Endothelial cell of hepatic sinusoid (primary cell): ENCODE measurements at regions not wholly inside any gene's neighbourhood (a gene's known extent, or its start where the extent isn't known, plus 50 kb on each side); places are given as distances from the start of the nearest gene placed in this dataset.

Experiments
- in situ Hi-C: cut with HindIII; loops from 2 replicates; pipeline ENCODE4 v1.10.0; 2017; ENCODE audit warnings: low sequenced_read_pairs

DNA sequence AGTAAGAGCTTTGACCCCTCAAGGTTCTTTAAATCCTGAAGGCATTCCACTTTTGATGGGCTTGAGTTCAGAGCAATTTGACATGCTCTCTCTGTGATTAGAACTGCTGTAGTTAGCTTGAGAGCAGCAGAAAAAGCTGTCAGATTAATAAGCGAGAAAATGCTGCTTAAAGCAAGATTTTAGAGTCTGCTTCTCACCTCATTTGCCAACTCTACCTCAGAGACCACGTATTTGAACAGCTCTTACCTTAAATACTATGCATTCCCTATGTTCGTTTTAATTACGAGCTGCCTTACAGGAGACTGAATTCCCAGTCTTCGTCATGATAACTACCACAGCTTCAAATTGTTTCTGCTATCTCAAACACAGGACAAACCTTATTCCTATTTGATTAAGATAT is 253.4 kb downstream of the SLITRK6 start:
- in situ Hi-C loops, result no loop called here

DNA sequence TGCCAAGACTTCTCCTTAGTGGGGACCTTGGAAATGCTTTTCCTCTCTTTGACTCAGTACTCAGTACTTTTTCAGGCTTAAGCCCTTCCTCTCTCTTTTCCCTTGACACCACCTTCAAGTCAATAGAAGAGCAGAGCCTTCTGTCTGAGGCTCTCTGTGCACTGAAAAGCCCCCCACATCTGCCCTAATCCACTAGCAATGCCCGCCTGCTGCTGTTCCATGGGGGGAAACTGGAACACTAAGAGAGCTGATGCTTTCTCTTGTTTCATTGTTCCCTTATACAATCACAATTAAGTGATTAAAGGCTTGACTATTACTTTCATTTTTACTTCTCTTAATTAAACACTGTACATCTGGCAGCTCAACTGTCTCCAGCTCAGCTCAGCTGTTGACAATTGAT is 254.5 kb downstream of the SLITRK6 start:
- in situ Hi-C loops, result no loop called here

DNA sequence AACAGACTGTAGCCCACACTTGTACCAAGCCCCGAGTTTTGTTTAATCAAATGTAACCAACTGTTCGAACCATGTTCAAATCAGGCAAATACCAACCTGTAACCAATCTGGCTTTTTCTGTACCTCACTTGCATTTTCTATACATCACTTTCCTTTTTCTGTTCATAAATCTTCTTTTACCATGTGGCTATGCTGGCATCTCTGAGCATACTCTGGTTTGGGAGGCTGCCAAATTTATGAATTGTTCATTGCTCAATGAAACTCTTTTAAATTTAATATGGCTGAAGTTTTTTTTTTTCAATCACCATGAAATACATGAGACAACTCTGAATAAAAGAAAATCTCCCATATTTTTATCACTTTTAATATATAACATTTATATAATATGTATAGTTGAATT is 256.1 kb downstream of the SLITRK6 start:
- in situ Hi-C loops, result no loop called here

DNA sequence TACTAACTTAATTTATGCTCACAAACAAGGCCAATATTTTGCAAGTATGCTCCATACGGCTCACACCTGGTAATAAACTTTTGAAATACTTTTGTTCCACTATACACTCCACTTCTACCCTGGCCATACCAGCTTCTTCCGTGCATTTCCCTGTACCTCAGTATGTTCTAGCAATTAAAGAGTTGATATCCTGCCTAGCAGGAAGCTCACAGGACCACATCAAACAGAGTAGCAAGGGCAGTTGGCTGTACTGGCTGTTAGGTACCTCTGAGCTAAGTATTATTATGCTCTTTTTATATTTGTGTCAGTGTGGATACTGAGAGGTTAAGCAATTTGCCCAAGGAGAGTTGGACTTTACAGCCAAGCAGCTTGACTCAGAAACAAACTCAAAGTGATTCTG is 257.7 kb downstream of the SLITRK6 start:
- in situ Hi-C loops, result no loop called here

DNA sequence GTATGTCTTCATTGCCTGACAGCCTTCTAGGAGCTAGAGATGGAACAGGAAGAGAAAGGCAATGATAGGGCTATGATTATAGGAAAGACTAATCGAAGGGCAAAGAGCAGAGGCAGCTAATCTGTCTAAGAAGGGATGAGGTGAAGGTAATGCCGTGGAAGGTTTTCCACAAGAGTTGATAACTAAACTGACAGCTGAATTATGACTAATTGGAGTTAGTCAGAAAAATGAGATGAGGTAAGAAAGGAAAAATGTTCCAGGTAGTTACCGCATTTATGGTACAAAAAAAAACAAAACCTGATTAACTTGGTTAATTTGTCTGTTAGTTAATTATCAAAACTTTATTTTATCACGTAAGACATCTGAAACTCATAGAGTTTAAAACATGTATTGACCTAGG is 260.3 kb downstream of the SLITRK6 start:
- in situ Hi-C loops, result no loop called here

DNA sequence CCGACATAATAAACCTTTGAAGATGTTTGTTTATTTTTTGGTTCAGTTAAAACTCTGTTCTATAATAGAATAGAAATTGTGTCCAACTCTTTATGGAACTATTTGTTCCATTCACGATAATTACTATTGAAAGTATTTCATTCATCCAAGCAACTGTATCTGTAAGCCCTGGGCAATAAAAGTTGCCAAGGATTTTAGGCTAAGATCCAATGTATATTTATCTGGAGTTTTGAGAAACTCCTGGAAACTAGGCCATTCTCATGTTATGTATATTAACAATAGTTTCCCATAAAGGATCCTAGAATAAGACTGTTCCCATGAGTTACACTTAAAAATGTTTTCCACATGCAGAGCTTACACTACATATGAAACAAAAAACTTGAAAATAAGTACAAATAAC is 261.6 kb downstream of the SLITRK6 start:
- in situ Hi-C loops, result no loop called here

DNA sequence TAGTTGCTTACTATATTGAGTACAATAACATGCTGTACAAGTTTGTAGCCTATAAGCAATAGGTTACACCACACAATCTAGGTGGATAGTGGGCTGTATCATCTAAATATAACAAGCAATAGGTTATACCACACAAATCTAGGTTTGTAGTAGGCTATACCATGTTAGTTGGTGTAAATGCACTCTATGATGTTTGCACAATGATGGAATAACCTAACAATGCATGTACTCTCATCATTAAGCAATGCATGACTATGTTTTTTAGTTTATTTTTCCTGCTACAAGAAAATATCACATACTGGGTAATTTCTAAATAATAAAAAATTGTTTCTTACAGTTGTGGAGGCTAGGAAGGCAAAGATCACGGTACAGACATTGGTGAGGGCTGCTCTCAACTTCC is 262.5 kb downstream of the SLITRK6 start:
- in situ Hi-C loops, result no loop called here

DNA sequence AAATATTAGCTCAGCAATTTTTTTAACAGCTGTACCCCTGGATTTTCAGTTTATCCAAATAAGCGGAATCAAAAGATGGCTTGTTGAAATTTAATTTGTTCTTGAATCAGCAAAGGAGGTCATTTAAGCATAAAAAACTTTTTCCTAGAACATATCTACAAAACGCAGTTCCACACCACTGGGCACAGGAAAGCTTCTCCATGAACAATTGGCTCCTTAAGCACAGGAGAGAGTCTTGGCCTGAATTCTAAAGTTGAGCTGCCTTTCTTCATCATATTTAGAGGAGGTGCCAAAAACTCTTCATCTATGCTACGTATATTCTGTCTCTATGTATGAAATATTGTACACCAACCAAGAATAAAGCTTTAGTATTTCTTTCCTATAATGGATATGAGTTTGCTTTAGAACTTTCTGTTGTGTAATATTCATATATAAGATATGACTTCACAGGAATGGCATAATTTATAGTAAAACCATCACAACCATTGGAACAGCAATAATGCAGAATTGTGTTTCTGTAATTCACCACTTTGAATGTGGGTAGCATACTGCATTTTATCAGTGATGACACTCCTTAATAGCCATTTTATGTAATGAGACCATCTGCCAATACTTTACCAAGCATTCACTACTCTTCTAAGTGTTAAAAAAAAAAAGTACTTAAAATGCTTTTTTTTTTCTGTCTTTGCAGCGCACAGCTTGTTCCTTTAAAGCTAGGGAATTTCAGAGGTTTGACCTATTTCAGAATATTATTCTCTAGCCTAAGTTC is 263.7 kb downstream of the SLITRK6 start:
- in situ Hi-C loops, result no loop called here

DNA sequence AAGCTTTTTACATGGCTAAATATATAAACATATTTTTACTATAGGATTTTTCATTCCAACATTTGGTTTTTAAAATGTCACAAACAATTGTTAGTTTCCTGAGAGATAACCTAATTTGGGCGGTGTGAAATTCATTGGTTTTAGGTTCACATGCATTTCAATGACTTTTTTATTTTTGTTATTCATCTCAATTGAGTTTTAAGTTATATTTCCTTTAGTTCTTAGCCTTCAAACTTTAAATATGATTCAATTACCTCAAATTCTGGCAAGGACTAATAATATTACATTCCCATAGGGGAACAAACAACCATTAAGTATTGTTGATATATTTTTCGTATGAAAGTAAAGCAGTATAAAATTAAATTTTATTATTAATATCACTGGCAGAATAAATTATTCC is 265.3 kb downstream of the SLITRK6 start:
- in situ Hi-C loops, result no loop called here

DNA sequence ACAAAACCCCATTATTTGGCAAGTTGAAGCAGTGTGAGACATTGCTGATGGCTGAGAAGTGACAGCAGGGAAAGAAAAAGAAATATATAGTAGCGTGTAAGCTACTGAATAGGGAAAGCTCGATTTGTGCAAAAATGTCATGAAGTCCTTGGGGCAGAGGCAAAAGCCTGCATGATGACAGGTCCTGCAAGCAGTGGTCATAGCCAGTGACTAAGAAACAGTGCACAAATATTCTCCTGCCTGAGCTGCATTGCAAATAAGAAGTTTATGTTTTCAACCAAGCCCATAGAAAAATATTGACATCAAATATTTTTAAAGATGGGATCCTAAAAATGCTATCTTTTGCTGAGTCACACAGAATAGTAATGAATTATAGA is 270.0 kb downstream of the SLITRK6 start:
- in situ Hi-C loops, result no loop called here

DNA sequence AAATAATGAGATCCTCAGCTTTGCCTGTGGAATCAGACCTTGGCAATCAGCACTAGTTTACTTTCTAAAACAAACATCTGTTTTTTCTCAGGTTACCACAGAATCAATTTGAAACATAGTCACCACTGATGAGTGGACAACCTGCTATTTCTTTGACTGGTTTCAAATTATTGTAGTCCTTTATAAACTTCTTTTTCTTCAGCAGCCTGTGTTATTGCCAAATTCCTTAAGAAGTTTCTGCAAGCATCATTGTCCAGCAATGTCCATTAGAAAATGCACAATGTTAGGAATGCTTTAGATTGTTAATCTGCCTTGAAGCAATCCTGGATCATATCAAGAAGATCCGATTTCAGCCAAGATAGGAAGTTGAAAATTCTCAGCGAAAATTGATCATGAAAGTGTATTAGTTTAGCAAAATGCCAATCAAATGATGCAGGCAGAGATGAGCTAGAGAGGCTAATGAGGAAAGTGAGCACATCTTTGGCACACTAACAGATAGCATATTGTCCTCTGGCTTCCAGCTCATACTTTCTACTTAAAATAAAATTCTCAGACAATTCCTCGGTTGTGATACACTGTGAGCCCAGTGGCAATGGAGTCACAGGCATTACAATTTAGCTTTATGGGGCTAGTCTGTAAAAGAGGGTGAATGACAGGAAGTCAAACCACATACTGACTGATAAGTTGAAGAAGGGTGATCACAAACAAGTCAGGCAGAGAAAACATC is 270.6 kb downstream of the SLITRK6 start:
- in situ Hi-C loops, result no loop called here

DNA sequence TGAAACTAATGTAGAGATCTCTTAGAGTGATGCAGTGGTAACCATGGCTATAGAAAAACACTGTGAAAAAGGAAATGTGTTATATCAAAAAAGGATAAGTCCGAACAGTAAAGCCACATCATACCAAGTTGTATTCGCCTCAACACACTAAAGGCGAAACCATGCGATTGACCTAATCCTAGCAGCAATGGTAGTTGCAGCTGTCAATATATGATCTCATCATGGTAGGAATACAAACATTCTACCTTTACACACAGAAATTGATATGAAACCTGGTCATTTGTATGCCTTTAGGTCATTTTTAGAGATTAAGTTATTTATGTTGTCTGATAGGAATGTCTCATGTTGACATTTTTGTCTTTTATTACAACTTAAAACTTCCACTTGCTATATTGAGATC is 271.9 kb downstream of the SLITRK6 start:
- in situ Hi-C loops, result no loop called here

DNA sequence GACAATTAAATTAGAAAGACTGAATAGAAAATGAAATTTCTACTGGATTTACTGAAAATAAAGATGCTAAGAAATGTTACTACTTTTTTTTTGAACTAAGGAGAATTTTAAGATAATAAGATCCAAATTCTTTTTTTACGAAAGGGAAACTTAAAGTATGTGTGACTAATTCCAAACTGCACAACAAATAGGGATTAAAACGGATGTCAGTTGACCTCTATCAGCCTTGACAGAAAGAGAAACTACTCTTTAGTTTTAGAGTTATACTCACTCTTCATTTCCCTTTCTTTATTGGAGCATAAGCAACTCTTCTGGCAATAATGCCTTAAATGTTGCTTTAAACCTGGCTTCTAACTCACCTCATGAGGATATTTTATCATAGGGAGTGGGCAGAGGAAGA is 273.8 kb downstream of the SLITRK6 start:
- in situ Hi-C loops, result no loop called here

DNA sequence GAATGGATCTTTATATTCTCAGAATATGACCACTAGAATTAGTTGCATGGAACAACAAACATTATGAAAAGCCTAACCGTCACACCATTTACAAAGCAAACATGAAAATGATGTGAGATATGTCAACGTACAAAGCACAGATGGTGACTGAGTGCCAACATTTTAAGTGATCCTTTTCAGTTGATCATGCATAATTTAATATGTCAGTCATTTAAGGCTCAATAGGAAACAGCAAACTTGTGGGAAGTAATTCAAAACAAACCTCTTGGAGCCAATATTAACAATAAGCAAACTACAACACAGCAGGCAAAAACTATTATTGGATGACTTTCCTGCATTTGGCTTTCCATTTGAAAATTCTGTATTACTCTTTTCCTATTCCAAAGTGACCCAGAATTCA is 277.6 kb downstream of the SLITRK6 start:
- in situ Hi-C loops, result no loop called here

DNA sequence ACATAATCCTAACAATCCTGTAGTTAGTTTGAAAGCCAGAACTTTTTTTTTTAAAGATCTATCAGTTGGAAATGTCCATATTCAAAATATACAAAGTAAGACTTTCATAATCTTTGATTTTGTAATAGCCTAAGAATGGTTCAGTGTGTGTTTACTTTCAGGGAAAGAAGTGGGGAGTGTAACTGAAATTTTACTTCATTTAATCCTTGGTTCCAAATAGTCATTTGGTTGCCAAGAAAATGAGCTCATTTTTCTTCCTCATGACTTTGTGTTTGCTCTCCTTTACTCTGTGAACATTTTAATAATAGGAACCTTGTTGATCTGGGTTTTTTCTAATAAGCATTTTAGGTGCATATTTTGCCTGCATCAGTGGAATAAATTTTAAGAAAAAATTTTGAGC is 278.8 kb downstream of the SLITRK6 start:
- in situ Hi-C loops, result no loop called here

DNA sequence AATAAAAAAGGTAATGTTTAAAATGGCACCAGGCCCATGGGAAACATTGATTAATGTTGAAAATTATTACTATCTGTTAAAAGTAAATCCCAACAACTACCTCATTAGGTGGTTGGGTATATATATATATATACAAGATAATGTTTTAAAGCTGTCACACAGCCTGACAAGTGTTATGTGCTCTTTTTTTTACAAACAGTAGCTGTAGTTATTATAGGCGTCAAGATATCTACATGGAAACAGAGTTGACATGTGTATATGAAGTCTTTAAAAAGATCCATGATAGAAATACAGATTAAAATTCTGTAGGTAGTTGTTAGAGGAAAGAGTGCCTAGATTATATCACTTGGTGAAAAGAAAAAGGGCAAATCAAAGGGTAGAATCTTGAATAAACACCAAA is 279.9 kb downstream of the SLITRK6 start:
- in situ Hi-C loops, result no loop called here

DNA sequence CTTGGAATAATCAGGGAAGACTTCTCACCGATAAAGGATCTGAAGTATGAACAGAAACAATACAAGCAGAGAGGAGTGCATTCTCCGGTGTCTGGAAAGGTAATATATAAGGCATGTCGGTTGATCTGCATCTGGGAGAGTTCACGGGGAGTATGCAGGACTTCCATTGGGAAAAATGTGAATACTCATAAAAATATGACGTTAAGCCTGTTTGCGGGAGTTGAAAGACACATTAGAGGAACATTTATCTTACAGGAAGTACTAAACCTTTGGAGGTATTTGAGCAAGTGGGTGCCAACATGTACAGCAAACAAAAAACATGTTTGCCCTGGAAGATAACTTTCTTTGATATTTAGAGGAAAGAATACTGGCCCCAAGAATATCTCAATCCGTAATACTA is 286.8 kb downstream of the SLITRK6 start:
- in situ Hi-C loops, result no loop called here

DNA sequence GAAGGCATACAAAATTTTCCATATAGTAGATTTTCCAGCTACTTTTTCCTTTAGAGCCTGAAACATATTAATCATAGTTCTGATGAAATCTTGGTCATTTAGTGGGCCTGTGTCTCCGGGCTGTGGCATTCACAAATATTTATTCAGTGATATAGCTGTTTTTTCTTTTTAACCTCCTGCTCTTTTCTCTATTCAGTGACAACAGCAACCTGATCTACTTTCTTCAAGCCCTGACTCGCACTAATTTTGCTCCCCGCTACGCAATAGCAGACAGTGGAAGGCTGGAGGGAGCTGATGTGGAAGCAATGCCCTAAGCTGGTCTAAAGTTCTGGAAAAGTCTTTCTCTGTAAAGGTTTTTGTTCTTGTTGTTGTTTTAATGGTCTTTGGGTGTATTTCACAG is 289.7 kb downstream of the SLITRK6 start:
- in situ Hi-C loops, result no loop called here

DNA sequence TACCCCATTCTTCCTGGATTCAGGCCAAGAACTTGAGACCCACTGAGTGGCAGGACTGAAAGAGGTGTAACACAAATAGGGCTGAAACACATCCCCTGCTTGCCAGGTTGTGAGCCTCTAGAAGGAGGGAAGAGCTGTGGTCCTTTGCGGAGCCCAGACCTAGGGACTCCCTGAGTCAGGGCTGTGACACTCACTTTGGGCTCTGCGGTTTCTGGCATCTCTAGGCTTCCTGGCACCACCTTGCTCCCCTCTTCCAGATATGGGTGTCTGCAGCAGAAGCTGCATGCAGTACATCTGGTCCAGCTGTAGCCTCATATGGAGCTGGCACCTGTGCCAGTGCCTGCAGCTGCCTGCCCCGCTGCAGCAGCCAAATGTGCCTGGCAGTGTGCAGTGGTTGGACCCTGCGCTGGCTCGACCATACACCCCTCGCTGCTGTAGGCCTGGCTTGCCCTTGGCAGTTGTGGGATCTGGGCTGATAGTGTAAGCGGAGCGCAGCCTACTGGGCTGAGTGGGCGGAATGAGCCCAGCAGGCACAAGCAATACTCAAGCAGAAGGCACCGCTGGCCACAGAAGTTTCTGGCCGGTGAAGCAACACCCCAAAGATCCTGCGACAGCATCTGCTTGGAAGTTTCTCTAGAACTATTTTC is 290.4 kb downstream of the SLITRK6 start:
- in situ Hi-C loops, result no loop called here

DNA sequence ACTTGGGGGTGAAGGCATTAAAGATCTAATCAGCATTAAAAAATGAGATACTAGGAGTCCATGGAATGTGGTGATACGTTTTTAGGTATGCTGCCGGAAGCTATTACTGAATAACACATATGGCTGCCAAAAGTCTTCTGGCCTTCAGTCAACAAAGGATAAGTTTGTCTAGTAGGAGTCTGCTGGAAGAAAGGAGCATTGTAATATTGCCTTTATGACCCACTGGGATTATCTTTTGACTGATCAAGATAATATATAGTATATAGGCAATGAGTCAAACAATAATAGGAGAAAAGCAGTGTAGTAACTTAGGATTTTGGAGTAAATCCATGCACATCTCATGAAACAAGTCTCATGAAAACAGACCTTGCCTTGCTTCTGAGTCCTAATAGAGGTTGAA is 295.4 kb downstream of the SLITRK6 start:
- in situ Hi-C loops, result no loop called here

DNA sequence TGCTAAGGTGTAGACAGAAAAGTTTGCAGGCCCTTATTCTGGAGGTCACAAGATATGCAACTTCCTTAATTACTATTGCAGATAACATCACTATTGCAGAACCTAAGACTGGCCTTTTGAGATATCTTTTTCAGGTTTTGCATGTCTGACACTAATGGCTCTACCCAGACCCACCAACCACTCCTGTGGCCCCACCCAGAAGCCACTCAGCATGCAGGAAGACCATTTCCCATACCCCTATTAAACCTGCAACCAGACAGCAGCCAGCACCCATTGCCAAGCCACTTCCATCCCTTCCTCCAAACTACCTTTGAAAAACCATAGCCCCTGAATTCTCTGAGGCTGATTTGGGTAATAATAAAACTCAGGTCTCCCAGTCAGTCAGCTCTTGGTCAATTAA is 297.6 kb downstream of the SLITRK6 start:
- in situ Hi-C loops, result no loop called here

DNA sequence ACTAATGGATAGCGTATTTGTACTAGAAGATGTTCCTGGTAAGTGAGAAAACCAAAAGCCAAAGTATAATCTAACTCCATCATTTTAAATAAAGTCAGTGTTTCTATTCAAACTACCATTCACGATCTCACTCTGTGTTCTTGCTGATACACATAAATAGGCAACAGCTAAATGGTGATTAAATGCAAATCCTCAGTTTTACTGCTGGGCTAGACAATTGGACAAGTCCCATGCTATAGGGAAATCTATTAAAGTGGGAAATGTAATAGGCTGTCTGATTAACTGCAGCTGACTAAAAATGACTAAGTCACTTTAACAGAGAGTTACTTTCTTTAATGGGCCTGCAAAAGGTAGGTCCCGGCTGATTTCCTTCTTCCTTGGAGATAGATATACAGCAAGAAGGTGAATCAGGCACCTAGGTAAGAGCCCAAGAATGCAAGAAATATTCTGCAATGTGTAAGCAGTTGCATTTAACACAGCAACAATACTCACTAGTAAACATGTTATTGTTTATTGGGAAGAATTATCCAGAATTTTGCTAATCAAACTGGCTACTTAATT is 298.4 kb downstream of the SLITRK6 start:
- in situ Hi-C loops, result no loop called here
